Fibroblast of skin of left quadriceps (primary cell): ENCODE measurements at regions not wholly inside any gene's neighbourhood (a gene's known extent, or its start where the extent isn't known, plus 50 kb on each side); places are given as distances from the start of the nearest gene placed in this dataset.

Source experiments
- DNase-seq, 2 experiments: peaks; one replicate each; pipeline ENCODE4 v3.0.0-alpha.2; 2013; ENCODE audit warnings: low read depth in 2 of 2

- DNase-seq: no peak
Measured at GRCh38 chr2:43034242-43034619, 192.2 kb downstream of the ZFP36L2 start.

- DNase-seq: no peak
Measured at GRCh38 chr2:43033466-43034241, 192.8 kb downstream of the ZFP36L2 start.

GRCh38 chr2:43033016-43033270 lies 193.5 kb downstream of the ZFP36L2 start:
- no peak for DNase-seq

- DNase-seq: no peak
Measured at GRCh38 chr2:43032213-43033015, 194.0 kb downstream of the ZFP36L2 start.

- DNase-seq: no peak
Measured at GRCh38 chr2:43031471-43032212, 194.8 kb downstream of the ZFP36L2 start.

- DNase-seq: no peak
Measured at GRCh38 chr2:43030551-43031307, 195.7 kb downstream of the ZFP36L2 start.

- DNase-seq: no peak
Measured at GRCh38 chr2:43029186-43029585, 197.2 kb downstream of the ZFP36L2 start.

- no peak for DNase-seq
Measured at GRCh38 chr2:43028188-43028587, 198.2 kb downstream of the ZFP36L2 start.

- no peak for DNase-seq
Measured at GRCh38 chr2:43027097-43027873, 199.1 kb downstream of the ZFP36L2 start.

GRCh38 chr2:43026426-43027096 lies 199.8 kb downstream of the ZFP36L2 start:
- DNase-seq: no peak

GRCh38 chr2:43025709-43026295 lies 200.6 kb downstream of the ZFP36L2 start:
- no peak for DNase-seq

GRCh38 chr2:43024515-43025011 lies 201.8 kb downstream of the ZFP36L2 start:
- peak in 1 of 2 experiments; percentile 36 for DNase-seq

- DNase-seq: no peak
Measured at GRCh38 chr2:43023791-43024514, 202.5 kb downstream of the ZFP36L2 start.

- no peak for DNase-seq
Measured at GRCh38 chr2:43022896-43023295, 203.5 kb downstream of the ZFP36L2 start.

GRCh38 chr2:43021791-43022509 lies 204.5 kb downstream of the ZFP36L2 start:
- no peak for DNase-seq

- DNase-seq: no peak
Measured at GRCh38 chr2:43020990-43021669, 205.3 kb downstream of the ZFP36L2 start.

GRCh38 chr2:43020296-43020695 lies 206.1 kb downstream of the ZFP36L2 start:
- DNase-seq: no peak
